K562 (cell line): ENCODE measurements at regions not wholly inside any gene's neighbourhood (a gene's known extent, or its start where the extent isn't known, plus 50 kb on each side); places are given as distances from the start of the nearest gene placed in this dataset.

Experiments
- ATAC-seq: fragments of 200-7000 bp; cut with Tn5 transposase; 3 replicates; pipeline ENCODE4 v1.9.1; 2020; ENCODE audit warnings: moderate library complexity
- BruUV-seq: library from RNA; stranded (reverse); fragments of 400-500 nt; replicated peaks from 2 replicates; lab custom pipeline; 2021; lab: Mats Ljungman, UMichigan
- CTCF ChIA-PET: fragments of 300-600 bp; formaldehyde crosslinking; extraction: SDS; loops from one replicate; lab custom pipeline; 2021; ENCODE audit warnings: low intra/inter-chr PET ratio; lab: Yijun Ruan, JAX
- POLR2A ChIA-PET: fragments of 300-600, 350-650 bp; sonication (Branson Sonifier 250); formaldehyde crosslinking; extraction: SDS; loops from one replicate; lab custom pipeline; 2021; ENCODE audit warnings: antibody characterized with exemption, inconsistent platforms; lab: Yijun Ruan, JAX
- DNase-seq, 4 experiments: peaks; one replicate each; pipeline versions ENCODE4 v3.0.0 to v3.0.0-alpha.2; 2011 to 2018; ENCODE audit warnings: low spot score in 3 of 4, mixed read lengths in 3 of 4; ENCODE audit errors: extremely low read depth in 1 of 4
- FAIRE-seq: peaks from 2 replicates; lab custom pipeline; 2011; peaks lifted over from hg19 to GRCh38; lab: Jason Lieb, UNC
- H2AFZ ChIP-seq: 2 replicates; pipeline ENCODE4 v1.6.0; 2011; ENCODE audit warnings: low read depth, low read length, control low read depth, inconsistent platforms
- H3K27ac ChIP-seq: fragments of 200-600 bp; 3 replicates; pipeline ENCODE4 v1.8.0; 2011; ENCODE audit warnings: low read depth, mild to moderate bottlenecking, control low read depth, inconsistent platforms, low read length, moderate library complexity, mixed read lengths; ENCODE audit errors: extremely low read depth
- H3K27me3 ChIP-seq, 2 experiments: fragments of 300-600 bp in 1 of 2; 2 replicates in 1 of 2; 3 replicates in 1 of 2; pipeline versions ENCODE4 v1.6.0 to v1.8.0; 2011; ENCODE audit warnings: inconsistent platforms in 2 of 2, low read length in 2 of 2, mild to moderate bottlenecking in 1 of 2, mixed read lengths in 1 of 2, moderate library complexity in 1 of 2; ENCODE audit not compliant: control insufficient read depth in 2 of 2, insufficient read depth in 2 of 2
- H3K36me3 ChIP-seq: fragments of 300-600 bp; 3 replicates; pipeline ENCODE4 v1.8.0; 2011; ENCODE audit warnings: mild to moderate bottlenecking, low read length, inconsistent platforms; ENCODE audit not compliant: control insufficient read depth, insufficient read depth
- H3K4me1 ChIP-seq, 2 experiments: fragments of 200-600 bp in 1 of 2; replicated peaks in 1 of 2; 2 replicates in 1 of 2; 3 replicates in 1 of 2; pipeline versions ENCODE4 v1.5.1 to v1.8.0; 2011; ENCODE audit warnings: inconsistent platforms in 2 of 2, low read length in 2 of 2, mild to moderate bottlenecking in 1 of 2, mixed read lengths in 1 of 2, moderate library complexity in 1 of 2; ENCODE audit not compliant: control insufficient read depth in 2 of 2, insufficient read depth in 2 of 2
- H3K4me2 ChIP-seq: 2 replicates; pipeline ENCODE4 v1.6.1; 2011; ENCODE audit warnings: low read length, control low read depth, inconsistent platforms, mixed read lengths; ENCODE audit not compliant: insufficient read depth
- H3K4me3 ChIP-seq: fragments of 200-600 bp; sonication (generic), shearing (Covaris generic); 2 replicates; pipeline ENCODE4 v1.5.1; 2016; ENCODE audit warnings: control low read depth, inconsistent platforms
- H3K79me2 ChIP-seq: fragments of 200-600 bp; 3 replicates; pipeline ENCODE4 v1.8.0; 2011; ENCODE audit warnings: low read length, inconsistent platforms; ENCODE audit not compliant: control insufficient read depth, insufficient read depth
- H3K9ac ChIP-seq, 2 experiments: 2 replicates each; pipeline versions ENCODE4 v1.6.0 to v1.6.1; 2011; ENCODE audit warnings: low read depth in 2 of 2, low read length in 2 of 2, control low read depth in 1 of 2, inconsistent platforms in 1 of 2, mild to moderate bottlenecking in 1 of 2, mixed read lengths in 1 of 2; ENCODE audit not compliant: insufficient read depth in 1 of 2
- H3K9me1 ChIP-seq: one replicate; pipeline ENCODE4 v1.6.0; 2011; ENCODE audit warnings: inconsistent platforms, mild to moderate bottlenecking, low read length, moderate library complexity; ENCODE audit not compliant: control insufficient read depth, insufficient read depth
- H3K9me3 ChIP-seq: replicated peaks from 2 replicates; pipeline ENCODE4 v1.5.1; 2011; ENCODE audit warnings: low read depth, low read length, inconsistent platforms; ENCODE audit not compliant: control insufficient read depth, insufficient read depth
- H4K20me1 ChIP-seq: replicated peaks from 2 replicates; pipeline ENCODE4 v1.6.1; 2011; ENCODE audit warnings: low read length, inconsistent platforms, mixed read lengths; ENCODE audit not compliant: control insufficient read depth, insufficient read depth
- CHD2 ChIP-seq: IDR thresholded peaks from 2 replicates; pipeline ENCODE4 v1.6.1; 2011; ENCODE audit warnings: low read depth, low read length
- DLX4 ChIP-seq: fragments of 250-450 bp; sonication (Bioruptor Pico); IDR thresholded peaks from 2 replicates; pipeline ENCODE4 v1.6.1; 2021; ENCODE audit warnings: mild to moderate bottlenecking
- JUN ChIP-seq, 2 experiments: sonication (generic) in 1 of 2; formaldehyde crosslinking in 1 of 2; IDR thresholded peaks; 2 replicates each; pipeline versions ENCODE4 v1.6.1 to v1.8.0; 2012 to 2022; ENCODE audit warnings: borderline replicate concordance in 2 of 2, mild to moderate bottlenecking in 2 of 2, improper control_type of control experiment in 1 of 2, low read depth in 1 of 2, low read length in 1 of 2, missing genetic modification reagents in 1 of 2
- MYC ChIP-seq, 2 experiments: fragments of 250-450 bp in 1 of 2; sonication (Bioruptor Pico) in 1 of 2; IDR thresholded peaks; 2 replicates each; pipeline versions ENCODE4 v1.5.1 to v1.6.1; 2012 to 2021; ENCODE audit warnings: low read depth in 2 of 2, borderline replicate concordance in 1 of 2, improper control_type of control experiment in 1 of 2, low read length in 1 of 2, mild to moderate bottlenecking in 1 of 2, moderate library complexity in 1 of 2
- RFX5 ChIP-seq: IDR thresholded peaks from 2 replicates; pipeline ENCODE4 v1.6.1; 2011; ENCODE audit warnings: low read depth, mild to moderate bottlenecking, improper control_type of control experiment, low read length
- THRB ChIP-seq: fragments of 450-650 bp; formaldehyde crosslinking; conservative IDR thresholded peaks from 2 replicates; pipeline ENCODE4 v1.4.0; 2022; ENCODE audit warnings: mild to moderate bottlenecking, missing genetic modification characterization
- TRIM24 ChIP-seq, 2 experiments: fragments of 450-650 bp; IDR thresholded peaks; 2 replicates each; pipeline ENCODE4 v1.6.1; 2016
- ZBTB12 ChIP-seq: fragments of 250-450 bp; sonication (Bioruptor Pico); IDR thresholded peaks from 2 replicates; pipeline ENCODE4 v1.4.0; 2020
- ZHX1 ChIP-seq: fragments of 150-350 bp; conservative IDR thresholded peaks from 2 replicates; pipeline ENCODE4 v1.6.1; 2014; ENCODE audit warnings: low read length
- ZNF239 ChIP-seq: fragments of 250-450 bp; sonication (Bioruptor Pico); IDR thresholded peaks from 2 replicates; pipeline ENCODE4 v1.4.0; 2020; ENCODE audit warnings: mild to moderate bottlenecking
- WGBS: fragments of 100-300 bp; shearing (Covaris generic); methylation state at CpG from one replicate; pipeline ENCODE4 v1.1.6; 2016; ENCODE audit warnings: low coverage, mixed read lengths; ENCODE audit not compliant: insufficient coverage; ENCODE audit errors: missing lambda C conversion rate; 5-methylcytosine and 5-hydroxymethylcytosine counted together
- in situ Hi-C: fragments of 300-500 bp; cut with MboI; formaldehyde crosslinking; loops from 4 replicates; pipeline ENCODE4 v1.15.0; 2018; ENCODE audit warnings: inconsistent platforms, mixed read lengths
- intact Hi-C: fragments of 100-400 bp; cut with micrococcal nuclease; formaldehyde crosslinking; loops from 2 replicates; pipeline ENCODE4 v1.14.2; 2022

GRCh38 chr20:4445784-4446183 is 196.7 kb upstream of the ADRA1D start:
- H3K27me3 ChIP-seq = peaks cover 0 to 9% of the 10 kb centered on the region in 2 experiments; a peak in 2 of 5 replicates
- ChIA-PET CTCF (no interaction called here), POLR2A (no interaction called here)
- no peaks in the 10 kb centered on the region for H4K20me1 ChIP-seq
- no peaks in the 10 kb centered on the region for H3K9me1 ChIP-seq
- H3K79me2 ChIP-seq = no peaks in the 10 kb centered on the region
- H3K9ac ChIP-seq = no peak overlapping the region
- in situ Hi-C loops = no loop called here
- DNase-seq (no peak), ATAC-seq (no peak), FAIRE-seq (no peak)
- WGBS = 0% methylated on average over 4 of the region's 4 CpGs
- H3K27ac ChIP-seq = no peak overlapping the region
- no TSS peak for BruUV-seq
- no peak overlapping the region for H2AFZ ChIP-seq
- H3K4me1 ChIP-seq = no peaks in the 10 kb centered on the region
- no peaks in the 10 kb centered on the region for H3K9me3 ChIP-seq
- no peaks in the 10 kb centered on the region for H3K36me3 ChIP-seq
- TF ChIP-seq TRIM24 (IDR thresholded peaks at IDR 0.05) = no peak
- TF ChIP-seq RFX5 = no peak
- no peak for TF ChIP-seq ZBTB12 (CRISPR knock-in tag)
- no peak for TF ChIP-seq ZNF239
- H3K4me3 ChIP-seq = no peak overlapping the region
- intact Hi-C loops = no loop called here
- no peak overlapping the region for H3K4me2 ChIP-seq

- ChIA-PET POLR2A (no interaction called here), CTCF (no interaction called here)
- FAIRE-seq = no peak
- Histone ChIP-seq H3K27ac (no peak overlapping the region), H3K36me3 (no peaks in the 10 kb centered on the region), H2AFZ (no peak overlapping the region), H3K4me3 (no peak overlapping the region), H3K79me2 (no peaks in the 10 kb centered on the region), H3K4me1 (no peaks in the 10 kb centered on the region), H3K9me3 (no peaks in the 10 kb centered on the region), H3K9me1 (no peaks in the 10 kb centered on the region), H4K20me1 (no peaks in the 10 kb centered on the region), H3K4me2 (no peak overlapping the region), H3K27me3 (peaks cover 0 to 9% of the 10 kb centered on the region in 2 experiments; a peak in 2 of 5 replicates), H3K9ac (no peak overlapping the region)
- WGBS = 0% methylated on average over 1 of the region's 2 CpGs
- DNase-seq = no peak
- in situ Hi-C loops = no loop called here
- intact Hi-C loops = no loop called here
- BruUV-seq = no TSS peak
- no peak for ATAC-seq
- TF ChIP-seq JUN (IDR thresholded peaks at IDR 0.05; ENCODE audit: borderline replicate concordance, low read depth, low read length) (no peak), JUN (CRISPR knock-in tag; IDR thresholded peaks at IDR 0.05; ENCODE audit: borderline replicate concordance) (no peak), THRB (CRISPR knock-in tag) (no peak), ZHX1 (no peak), MYC (IDR thresholded peaks at IDR 0.05; ENCODE audit: low read depth, low read length) (no peak), MYC (CRISPR knock-in tag; IDR thresholded peaks at IDR 0.05; ENCODE audit: borderline replicate concordance, low read depth) (no peak), DLX4 (CRISPR knock-in tag) (no peak), CHD2 (no peak)
These were observed 196.2 kb upstream of the ADRA1D start for GRCh38 chr20:4445331-4445730.
